Kidney glomerular epithelial cell (primary cell): ENCODE measurements at regions not wholly inside any gene's neighbourhood (a gene's known extent, or its start where the extent isn't known, plus 50 kb on each side); places are given as distances from the start of the nearest gene placed in this dataset.

Source experiments
- DNase-seq: peaks from one replicate; lab custom pipeline; 2025; lab: John Stamatoyannopoulos, UW

DNA sequence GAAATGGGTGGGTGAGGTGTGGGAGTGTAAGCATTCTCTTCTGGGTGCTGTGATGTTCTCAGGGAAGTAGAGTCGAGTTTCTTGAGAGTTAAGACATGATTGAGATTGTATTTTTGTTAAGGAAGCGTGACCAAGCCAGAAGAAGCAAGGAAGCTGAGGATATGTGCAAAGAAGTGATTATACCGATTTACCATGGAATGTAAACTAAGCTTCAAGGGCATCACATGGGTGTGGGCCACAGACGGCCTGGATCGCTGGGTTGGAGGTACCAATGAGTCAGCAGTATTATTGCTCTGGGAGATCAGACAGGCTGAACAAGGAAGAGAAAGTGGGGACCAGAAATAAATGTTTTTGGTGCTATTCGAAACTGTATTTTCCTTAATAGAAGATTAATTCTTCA, 184.1 kb upstream of the GMDS start:
- DNase-seq: no peak

- no peak for DNase-seq
Measured at GRCh38 chr6:2429032-2429431, 183.6 kb upstream of the GMDS start.

- DNase-seq: peak; percentile 7
Measured at GRCh38 chr6:2426561-2427340, 181.3 kb upstream of the GMDS start.

- DNase-seq: no peak
Measured at GRCh38 chr6:2416128-2416712, 170.8 kb upstream of the GMDS start.

GRCh38 chr6:2414885-2415547, 169.6 kb upstream of the GMDS start:
- DNase-seq: no peak

- DNase-seq: peak; percentile 68
Measured at GRCh38 chr6:2412731-2413130, 167.3 kb upstream of the GMDS start.

GRCh38 chr6:2410656-2411380, 165.4 kb upstream of the GMDS start:
- no peak for DNase-seq

- DNase-seq: no peak
Measured at GRCh38 chr6:2407525-2407924, 162.1 kb upstream of the GMDS start.

- no peak for DNase-seq
Measured at GRCh38 chr6:2404211-2404929, 159.0 kb upstream of the GMDS start.

DNA sequence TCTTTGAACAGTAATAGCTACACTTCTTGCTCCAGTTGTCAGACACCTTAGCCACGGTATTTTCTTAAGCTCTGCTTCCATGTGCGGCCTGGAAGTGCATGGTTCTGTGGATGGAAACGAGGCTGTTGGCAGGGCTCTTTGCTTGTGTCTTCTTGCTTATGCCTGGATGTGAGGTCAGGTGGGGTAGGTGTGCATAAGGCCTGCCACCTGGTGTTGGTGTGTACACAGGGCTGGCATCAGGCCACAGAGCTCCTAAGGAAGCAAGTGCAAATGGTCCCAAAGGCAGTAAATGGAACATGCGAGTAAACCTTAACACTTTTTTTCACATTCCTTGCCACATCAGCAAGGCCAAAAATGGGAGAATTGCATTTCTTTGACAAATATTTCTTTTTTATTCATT, 158.1 kb upstream of the GMDS start:
- DNase-seq: no peak

DNA sequence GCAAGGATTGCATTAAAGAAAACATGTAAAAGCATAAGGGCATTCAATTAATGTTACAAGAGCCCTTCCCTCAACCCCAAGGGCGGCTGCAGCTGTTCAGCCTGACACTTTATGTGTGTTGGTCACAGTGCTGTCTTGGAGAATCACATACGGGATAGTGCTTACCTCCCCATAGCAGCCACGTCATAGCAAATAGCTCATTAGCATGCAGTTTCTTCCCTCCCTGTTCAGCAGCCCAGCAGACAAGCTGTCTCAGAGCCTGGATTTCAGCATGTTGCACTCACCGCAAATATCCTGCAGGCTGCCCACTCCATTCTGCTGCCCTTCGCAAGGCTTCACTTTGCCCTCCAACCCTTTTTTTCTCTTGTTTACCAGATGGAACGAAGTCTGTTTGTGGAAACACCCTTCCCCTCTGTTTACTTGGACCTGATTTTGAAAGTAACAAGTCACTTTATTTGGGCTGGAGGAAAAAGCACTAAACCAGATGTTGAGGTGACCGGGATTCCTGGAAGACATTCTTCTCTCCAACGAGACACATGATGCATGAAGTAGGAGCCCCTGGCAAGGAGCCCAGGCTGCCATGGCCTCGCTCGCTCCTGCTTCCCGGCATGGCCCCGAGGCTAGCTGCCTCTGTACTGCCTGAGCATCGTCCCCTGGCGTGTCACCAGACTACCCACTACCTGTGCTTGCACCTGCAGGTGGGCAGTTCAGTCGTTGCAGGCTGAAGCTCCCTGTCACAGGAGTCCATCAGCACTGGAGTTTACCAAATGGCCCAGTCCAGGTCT, 151.6 kb upstream of the GMDS start:
- peak; percentile 34 for DNase-seq

DNA sequence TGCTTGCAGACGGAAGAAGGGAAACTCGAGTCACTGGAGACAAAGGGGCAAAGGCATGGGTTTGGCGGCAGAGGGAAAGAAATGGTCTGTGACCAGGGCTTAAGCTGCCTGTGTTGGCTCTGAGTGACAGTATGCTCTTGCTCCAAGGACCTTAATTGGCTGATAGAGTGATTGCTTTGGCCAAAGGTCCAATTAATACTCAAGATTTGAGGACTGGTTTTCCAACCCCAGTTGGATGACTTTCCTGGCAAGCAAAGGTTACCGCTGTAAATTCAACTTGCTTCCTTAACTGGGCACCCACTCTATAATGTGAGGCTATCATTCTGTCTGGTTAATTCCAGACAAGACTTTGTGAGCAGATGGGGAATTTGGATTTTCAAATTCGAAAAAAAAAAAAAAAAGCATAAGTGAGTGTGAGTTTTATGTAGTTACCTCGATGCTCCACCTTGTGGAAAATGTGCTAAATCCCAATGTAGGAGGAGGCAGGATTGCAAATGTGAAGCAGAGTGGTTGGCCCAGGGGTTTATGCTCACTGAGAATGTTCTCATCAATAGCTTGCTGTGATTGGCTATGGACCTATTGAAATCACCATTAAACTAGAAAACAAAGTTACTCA, 150.7 kb upstream of the GMDS start:
- no peak for DNase-seq

GRCh38 chr6:2388554-2389324, 143.3 kb upstream of the GMDS start:
- no peak for DNase-seq

DNA sequence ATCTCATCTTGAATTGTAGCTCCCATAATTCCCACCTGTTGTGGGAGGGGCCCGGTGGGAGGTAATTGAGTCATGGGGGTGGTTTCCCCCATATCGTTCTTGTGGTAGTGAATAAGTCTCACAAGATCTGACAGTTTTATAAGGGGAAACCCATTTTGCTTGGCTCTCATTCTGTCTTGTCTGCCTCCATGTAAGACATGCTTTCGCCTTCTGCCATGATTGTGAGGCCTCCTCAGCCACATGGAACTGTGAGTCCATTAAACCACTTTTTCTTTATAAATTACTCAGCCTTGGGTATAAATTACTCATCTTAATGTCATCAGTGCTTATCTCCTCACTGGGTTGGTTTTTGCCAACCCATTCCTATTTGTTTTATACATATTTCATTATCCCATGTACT, 142.0 kb upstream of the GMDS start:
- no peak for DNase-seq

GRCh38 chr6:2385471-2385983, 140.1 kb upstream of the GMDS start:
- no peak for DNase-seq

DNA sequence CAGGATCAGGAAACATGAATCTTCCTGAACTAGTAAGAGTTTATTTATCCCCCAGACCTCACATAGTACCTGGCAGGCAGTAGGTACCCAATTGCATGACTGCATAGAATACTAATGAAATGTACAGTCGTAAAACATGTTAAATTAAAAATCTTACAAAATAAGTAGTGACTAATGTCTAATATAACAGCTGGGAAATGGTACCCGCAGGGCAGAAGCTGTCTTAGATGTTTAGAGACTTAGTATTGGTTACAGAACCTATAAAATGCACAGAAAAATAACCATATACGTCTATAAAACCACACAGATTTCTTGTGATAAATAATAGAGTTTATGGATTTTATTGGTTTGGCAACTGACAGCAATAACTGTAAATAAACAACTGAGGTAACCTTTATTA, 139.1 kb upstream of the GMDS start:
- no peak for DNase-seq

- no peak for DNase-seq
Measured at GRCh38 chr6:2381872-2382661, 136.7 kb upstream of the GMDS start.

DNA sequence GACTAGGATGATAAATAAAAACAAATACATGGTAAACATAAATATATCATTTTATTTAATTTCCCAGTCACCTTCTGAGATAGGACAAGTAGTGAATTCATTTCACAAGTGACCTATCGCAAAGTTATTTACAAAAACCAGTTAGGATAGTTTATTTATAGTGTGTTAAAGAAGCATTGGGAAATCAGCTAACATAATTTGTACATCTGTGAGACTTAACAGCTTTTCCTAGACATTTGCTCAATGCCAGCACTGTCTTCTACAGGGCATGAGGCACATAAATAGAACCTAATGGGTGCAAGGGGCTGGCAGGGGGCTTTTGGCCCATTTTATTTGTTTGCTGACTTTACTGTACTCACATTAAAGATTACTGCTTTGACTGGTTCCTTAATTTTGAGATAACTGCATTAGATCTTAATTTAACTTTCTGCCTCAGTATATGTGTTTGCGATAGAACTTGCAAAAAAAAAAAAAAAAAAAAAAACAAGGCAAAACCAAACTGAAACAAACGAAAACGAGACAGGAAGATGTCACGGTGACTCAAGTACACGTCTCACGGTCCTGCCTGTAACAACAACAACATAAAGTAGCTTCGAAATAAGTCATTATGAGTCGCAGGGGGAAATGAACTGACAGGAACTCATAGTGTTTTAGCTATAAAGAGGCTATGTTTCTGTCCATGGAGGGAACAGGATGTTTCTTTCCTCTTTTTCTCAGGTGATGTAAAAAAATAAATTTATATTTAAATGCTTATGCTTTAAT, 133.7 kb upstream of the GMDS start:
- peak; percentile 14 for DNase-seq
